CD4-positive, alpha-beta T cell treated with Interferon gamma for 1 hour (primary cell): ENCODE measurements at regions not wholly inside any gene's neighbourhood (a gene's known extent, or its start where the extent isn't known, plus 50 kb on each side); places are given as distances from the start of the nearest gene placed in this dataset.
"Not testable (repeated sequence)": the region's sequence is repeated elsewhere in the genome, so short reads cannot be mapped to it uniquely, and the experiment has no call there.

Source experiments
- DNase-seq: peaks from one replicate; pipeline ENCODE4 v3.0.0-alpha.2; 2020

DNA sequence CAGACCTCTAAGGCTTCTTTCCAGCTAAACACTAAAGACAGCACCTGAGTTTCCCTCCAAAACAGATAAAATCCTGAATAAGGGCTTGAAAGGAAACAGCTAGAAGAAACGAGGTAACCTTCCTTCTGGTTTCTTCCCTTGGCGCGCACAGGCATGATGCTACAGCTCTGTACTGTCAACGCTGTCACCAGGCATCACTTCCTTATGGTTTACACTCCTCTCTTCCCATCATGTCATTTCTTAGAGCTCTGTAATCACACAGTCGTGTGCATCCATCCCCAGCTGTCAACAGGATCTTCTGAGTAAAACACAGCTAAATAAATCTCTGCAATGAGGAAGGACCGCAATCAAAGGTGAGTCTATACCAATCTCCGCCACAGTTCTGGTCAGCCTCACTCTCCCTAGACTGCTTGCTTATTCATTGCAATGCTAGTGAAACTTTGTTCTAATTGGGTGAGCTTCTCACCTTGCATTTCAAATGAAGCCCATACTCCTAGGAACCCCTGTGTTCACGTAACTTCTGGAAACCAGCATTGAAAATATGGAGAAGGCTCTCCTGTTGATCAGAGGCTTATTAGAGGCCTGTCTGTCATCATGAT, 162.6 kb upstream of the DTNBP1 start:
- no peak for DNase-seq

GRCh38 chr6:15824811-15825210, 162.0 kb upstream of the DTNBP1 start:
- no peak for DNase-seq

DNA sequence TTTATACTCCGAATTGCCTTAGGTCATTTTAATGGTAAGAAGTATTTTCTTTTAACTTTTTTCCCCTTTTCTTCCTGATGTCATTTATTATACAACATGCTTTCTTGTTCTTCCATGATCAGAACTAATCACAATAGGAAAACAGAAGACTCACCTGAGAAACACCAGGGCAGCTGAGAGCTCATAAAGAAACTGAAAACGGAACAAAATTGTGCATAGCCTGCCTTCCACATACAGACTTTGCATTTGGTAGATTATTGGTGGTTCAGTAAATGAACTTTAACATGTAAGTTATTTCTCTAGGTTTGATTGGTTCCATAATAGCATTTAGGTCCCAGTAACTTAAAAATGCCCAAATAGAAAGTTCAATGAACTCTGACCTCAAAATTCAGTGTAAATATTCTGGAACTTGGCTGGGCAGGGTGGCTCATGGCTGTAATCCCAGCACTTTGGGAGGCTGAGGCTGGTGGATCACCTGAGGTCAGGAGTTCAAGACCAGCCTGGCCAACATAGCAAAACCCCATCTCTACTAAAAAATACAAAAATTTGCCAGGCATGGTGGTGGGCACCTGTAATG, 161.1 kb upstream of the DTNBP1 start:
- no peak for DNase-seq

DNA sequence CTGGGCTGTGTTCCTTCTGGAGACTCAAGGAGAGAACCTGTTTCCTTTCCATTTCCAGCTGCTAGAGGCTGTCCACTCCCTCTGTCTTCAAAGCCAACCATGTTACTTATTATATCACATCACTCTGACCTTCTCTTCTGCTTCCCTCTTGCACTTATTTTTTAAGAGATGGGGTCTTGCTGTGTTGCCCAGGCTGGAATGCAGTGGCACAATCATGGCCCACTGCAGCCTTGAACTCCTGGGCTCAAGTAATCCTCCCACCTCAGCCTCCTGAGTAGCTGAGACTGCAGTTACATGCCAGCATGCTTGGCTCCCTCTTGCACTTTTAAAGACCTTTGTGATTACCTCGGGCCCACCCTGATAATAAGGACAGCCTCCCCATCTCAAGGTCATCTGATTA, 160.0 kb upstream of the DTNBP1 start:
- DNase-seq, result no peak

DNA sequence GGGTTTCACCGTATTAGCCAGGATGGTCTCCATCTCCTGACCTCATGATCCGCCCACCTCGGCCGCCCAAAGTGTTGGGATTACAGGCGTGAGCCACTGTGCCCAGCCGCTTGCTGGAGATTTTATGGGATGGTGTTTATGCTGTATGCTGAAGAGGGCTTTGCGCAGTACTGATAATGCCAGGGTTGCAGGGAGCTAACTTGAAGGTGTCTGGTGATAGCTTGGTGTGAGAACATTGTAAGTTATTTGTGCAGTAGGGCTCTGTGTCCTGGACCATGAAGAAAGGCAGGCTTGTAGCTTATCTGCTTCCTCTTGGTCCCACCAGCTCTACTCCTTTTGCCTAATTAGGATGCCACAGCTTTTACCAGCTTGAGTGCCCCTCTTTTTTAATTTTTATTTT, 157.0 kb upstream of the DTNBP1 start:
- DNase-seq, result no peak

DNA sequence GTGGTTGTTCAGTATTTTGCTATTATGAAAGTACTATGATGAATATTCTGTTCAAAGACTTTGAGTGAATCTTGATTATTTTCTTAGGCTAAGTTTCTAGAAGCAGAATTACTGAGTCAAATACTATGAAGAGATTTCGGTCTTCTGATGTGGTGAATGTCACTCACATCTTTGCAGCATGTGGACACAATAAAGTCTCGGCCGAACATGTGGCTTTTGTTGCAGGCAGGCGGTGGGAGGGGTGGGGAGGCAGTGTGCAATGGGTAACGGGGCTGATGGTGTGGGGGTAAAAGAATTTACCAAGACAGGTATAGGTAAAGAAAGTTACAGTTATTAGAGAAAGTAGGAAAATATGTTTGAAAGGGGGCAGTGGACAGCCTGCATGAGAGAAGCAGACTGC, 156.4 kb upstream of the DTNBP1 start:
- no peak for DNase-seq

DNA sequence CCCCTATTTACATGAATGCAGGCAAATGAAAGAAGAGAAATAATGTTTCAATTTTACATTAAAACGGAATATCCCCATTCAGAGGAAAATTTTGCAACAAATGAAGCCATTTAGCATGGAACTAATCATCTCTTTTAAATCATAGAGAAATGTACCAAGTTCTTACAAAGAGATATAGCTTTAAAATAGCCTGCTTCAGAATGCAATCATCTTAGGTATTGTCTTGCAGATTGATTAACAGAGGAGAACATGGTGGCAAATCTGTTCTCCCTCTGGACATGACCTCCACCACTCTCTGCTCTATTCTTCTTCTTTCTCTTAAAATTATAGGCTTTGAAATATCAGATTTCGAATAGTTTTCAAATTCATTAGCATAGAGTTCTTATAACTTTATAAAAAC, 155.7 kb upstream of the DTNBP1 start:
- no peak for DNase-seq

DNA sequence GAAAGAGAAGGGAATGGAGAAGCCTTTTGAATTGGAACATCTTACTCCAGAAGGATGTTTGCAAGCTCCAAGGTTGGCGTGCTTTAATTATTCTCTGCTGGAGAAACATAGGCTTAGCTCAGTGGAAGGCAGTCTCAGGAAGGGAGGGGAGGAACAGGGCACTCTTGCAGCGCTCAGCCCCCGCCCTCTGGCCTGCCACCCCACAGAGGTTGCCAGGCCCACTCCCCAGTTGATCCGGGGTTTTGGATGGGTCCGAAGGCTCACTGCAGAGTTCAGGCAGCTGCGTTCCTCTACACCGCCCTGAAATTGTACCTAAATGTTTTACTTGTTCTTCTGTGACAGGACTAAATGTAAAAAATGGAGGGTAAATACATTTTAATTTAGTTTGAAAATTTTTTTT, 155.2 kb upstream of the DTNBP1 start:
- no peak for DNase-seq

DNA sequence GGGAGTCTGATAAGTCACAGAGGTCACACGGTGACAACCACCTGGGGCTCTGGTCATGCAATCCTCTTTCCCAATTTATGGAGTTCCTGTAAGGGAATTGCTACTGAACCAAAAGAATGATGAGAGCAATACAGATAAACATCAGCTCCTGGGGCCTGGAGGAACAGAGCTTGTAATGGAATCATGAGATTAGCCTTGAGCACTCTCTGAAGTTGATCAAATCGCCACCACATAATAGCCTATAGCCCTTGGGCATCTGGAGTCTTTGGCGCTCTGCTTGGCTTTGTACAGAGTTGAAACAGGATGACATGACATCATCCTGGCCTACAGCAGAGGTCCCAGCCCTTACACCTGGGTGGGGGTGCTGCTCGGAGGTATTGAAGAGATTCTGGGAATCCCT, 154.3 kb upstream of the DTNBP1 start:
- DNase-seq, result no peak

DNA sequence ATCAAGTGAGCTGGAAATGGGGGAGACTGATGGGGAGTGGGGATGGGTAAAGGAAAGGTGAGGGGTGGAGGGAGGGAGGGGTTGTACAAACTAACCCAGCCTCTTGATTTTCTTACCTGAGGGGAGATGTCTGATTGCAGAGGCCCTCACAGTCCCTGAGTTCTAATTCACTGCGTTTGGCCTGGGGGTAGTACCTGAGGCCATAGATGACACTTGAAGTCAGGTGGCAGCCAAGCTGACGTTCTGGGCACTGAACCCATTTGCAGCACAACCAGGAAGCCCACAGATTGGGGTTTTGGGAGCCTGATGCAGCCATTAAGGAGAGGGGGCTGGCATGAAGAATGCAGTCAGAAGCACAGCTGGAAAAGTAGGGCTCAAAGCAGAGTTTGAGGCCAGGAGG, 153.8 kb upstream of the DTNBP1 start:
- no peak for DNase-seq

- not testable (repeated sequence) for DNase-seq
Observed at GRCh38 chr6:15813698-15814097, 150.9 kb upstream of the DTNBP1 start.

DNA sequence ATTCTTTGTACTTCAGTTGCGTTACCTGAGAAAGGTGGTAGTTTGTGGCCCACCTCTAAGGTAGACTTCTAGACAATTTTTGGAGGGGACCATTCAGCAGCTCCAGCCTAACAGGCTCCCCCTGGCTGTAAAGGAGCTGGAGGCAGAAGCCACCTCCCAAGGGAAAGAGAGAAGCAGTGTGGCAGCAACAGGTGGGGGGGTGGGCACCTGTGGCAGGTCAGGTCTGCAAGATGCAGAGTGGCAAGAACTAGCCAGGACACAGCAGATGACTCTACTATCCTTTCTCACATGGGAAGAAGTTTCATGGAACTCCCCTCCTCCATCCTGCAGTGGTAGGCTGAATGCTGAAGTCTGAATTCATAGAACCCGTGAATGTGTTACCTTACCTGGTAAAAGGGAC, 148.3 kb upstream of the DTNBP1 start:
- no peak for DNase-seq

GRCh38 chr6:15810618-15811017, 147.8 kb upstream of the DTNBP1 start:
- DNase-seq, result no peak

DNA sequence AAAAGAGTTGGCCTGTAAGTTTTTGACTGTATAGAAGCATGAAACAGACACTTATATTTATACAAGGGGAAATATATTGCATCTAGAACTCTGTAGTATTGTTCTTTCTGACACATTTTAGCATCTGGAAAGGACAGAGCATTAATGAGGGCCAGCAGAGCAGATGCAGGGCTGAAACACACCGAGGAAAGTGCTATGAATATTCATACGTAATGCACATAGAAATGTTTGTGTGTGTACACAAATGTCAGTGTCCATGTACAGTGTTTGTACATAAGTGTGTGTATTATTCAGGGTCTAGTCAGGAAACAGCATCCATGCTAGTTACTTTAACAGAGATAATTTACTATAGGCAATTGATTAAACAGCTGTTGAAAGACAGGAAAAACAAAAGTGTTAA, 146.5 kb upstream of the DTNBP1 start:
- DNase-seq, result no peak

- DNase-seq, result no peak
Observed at GRCh38 chr6:15804164-15805154, 141.6 kb upstream of the DTNBP1 start.

DNA sequence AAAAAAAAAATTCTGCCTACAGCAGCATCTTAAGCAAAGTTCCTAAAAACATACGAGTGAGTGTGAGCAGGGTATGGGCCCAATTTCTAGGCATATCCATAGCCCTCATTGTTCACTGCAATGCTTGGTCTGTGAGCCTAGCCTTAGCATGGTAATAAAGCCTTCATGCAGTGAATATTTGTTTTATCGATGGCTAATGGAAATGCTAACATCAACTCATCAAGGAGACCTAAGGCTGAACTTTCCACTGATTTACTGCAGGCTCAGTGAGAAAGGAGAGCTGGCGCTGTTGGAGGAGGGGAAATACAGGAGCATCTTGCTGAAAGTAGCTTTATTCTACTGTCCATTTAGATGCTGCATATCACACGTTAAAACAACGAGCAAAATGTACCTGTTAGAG, 139.6 kb upstream of the DTNBP1 start:
- DNase-seq, result no peak

DNA sequence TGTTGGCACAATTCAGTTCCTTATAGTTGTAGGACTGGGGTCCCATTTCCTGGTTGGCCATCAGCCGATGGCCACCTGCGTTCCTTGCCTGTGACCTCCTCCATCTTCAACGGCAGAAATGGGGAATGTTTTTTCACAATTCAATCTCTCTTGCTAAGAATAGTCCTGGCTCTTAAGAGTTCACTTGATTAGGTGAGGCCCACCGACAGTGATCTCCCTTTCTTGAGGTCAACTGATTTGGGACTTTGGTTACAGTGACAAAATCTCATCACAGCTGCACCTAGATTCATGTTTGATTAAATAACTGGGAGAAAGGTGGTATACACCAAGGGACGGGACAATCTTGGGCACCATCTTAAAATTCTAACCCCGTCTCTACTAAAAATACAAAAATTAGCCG, 139.1 kb upstream of the DTNBP1 start:
- no peak for DNase-seq

DNA sequence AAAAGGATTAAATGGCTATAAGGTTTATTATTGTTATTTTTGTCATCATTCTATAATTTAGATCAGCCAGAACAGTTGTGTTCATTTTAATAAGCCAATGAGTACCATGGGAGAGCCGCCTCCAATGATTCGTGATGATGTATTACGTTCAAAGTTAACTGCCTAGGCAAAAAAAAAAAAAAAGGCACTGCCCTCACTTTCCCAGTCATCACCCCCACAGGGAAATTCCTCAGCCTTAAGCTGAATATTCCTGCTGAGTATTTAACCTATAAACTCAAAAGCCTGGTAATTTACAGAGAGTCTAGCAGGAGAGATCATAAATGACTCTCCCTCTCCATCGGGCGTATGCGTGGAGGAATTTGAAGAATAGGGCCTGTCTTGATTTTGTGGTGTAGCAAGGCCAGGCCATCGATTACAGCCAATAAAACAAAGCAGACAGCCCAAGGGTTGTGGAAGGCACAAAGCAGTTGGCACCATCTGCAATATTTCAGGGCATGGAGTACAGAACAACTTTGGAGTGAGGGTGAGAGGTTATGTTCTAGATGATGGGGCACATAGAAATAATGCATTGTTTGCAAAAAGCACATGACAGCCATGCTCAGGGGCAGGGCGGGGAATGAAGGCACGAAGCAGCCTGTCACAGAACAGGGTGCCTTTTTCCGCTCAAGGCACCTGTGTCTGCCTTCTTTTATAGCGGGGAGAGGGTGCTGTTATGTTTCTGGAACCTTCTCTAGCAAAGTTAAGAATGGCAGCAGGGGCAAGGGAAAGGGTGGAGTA, 138.2 kb upstream of the DTNBP1 start:
- DNase-seq, result no peak

GRCh38 chr6:15798533-15799255, 135.9 kb upstream of the DTNBP1 start:
- DNase-seq, result no peak

DNA sequence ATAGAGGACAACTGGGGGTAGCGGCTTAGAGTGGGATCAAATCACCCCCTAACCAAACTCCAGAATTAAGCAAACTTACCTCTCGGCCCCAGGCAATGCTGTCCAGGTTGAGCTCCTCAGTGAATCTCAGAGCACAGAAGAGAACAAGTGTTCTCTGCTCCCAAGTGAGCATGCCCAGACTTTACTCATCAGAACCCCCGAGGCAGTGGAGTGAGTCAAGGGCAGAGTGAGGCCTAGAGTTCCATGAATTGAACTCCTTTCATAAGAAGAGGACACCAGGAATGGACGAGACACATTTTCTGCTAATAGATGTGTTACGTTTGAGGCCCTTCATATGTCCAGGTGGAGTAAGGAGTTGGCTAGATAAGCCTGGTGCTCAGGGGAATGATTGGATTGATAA, 134.0 kb upstream of the DTNBP1 start:
- DNase-seq, result no peak

DNA sequence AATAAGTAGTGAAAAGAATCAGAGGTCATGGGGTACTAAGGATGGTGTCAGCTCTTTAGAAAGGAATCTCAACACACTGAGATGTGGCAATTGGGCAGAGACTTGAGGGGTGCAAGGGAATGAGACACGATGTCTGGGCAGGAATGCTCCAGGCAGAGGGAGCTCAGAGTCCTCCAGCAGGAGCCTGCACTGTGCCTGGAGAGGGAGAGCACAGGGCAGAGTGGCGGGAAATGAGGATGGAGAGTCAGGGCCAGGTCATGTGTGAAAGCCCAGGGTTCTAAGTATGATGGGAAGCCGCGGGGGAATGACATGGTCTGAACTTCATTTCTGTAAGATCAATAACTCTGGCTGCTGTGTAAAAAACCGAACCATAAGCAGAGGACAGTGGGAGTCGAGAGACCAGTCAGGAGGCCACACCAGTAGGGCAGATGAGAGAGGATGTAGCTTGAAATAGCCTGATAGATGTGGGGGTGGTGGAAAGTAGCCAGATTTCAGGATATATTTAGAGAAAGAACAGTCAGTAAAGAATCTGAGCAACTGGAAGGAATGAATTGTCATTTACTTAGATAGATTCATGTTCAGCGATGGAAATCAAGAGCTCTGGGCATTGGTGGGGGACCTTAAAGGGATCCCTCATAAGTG, 133.4 kb upstream of the DTNBP1 start:
- no peak for DNase-seq

DNA sequence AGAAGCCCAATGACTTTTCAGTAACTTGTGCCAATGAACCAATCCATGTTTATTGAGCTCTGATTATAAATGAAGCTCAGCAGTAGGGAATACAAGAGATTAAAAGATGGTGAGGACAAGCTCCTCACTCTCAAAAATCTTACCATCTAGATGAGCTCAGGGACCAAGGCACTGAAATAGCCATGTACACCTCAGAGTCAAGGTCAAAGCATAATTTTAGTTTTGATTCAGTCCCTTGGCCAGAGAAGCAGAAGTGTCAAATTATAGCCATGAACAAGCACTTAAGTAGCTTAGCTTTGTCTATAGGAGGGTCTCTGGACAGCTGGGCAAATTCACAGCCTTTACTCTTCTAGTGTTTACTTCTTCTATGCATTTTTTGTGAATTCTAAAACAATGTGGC, 131.0 kb upstream of the DTNBP1 start:
- DNase-seq, result no peak
